HFF-Myc (cell line): ENCODE measurements at regions not wholly inside any gene's neighbourhood (a gene's known extent, or its start where the extent isn't known, plus 50 kb on each side); places are given as distances from the start of the nearest gene placed in this dataset.

ENCODE experiments used
- DNase-seq: peaks from one replicate; pipeline ENCODE4 v3.0.0-alpha.2; 2011; ENCODE audit warnings: low read depth; ENCODE audit errors: extremely low read depth
- H3K4me3 ChIP-seq: replicated peaks from 2 replicates; pipeline ENCODE4 v1.5.1; 2011; ENCODE audit warnings: low read depth, mild to moderate bottlenecking, control low read depth, low read length
- CTCF ChIP-seq: IDR thresholded peaks from 2 replicates; pipeline ENCODE4 v1.5.1; 2012; ENCODE audit warnings: mild to moderate bottlenecking, low read depth, low read length, control low read depth; ENCODE audit errors: missing control alignments

- no peak overlapping the region for H3K4me3 ChIP-seq
- TF ChIP-seq CTCF, result no peak
- no peak for DNase-seq
These were observed 165.6 kb downstream of the AREG start for GRCh38 chr4:74610491-74610890.

- no peak overlapping the region for H3K4me3 ChIP-seq
- TF ChIP-seq CTCF, result no peak
- DNase-seq, result no peak
These were observed 167.9 kb downstream of the AREG start for GRCh38 chr4:74612837-74613236.

GRCh38 chr4:74613266-74613665 is 168.3 kb downstream of the AREG start:
- no peak overlapping the region for H3K4me3 ChIP-seq
- DNase-seq, result no peak
- no peak for TF ChIP-seq CTCF

- DNase-seq, result no peak
- H3K4me3 ChIP-seq, result no peak overlapping the region
- no peak for TF ChIP-seq CTCF
These were observed 170.5 kb downstream of the AREG start for GRCh38 chr4:74615411-74615810.

GRCh38 chr4:74618166-74618565 is 173.2 kb downstream of the AREG start:
- no peak for TF ChIP-seq CTCF
- H3K4me3 ChIP-seq, result no peak overlapping the region
- DNase-seq, result no peak

GRCh38 chr4:74618659-74619058 is 173.7 kb downstream of the AREG start:
- no peak for DNase-seq
- H3K4me3 ChIP-seq, result no peak overlapping the region
- no peak for TF ChIP-seq CTCF

- H3K4me3 ChIP-seq, result no peak overlapping the region
- DNase-seq, result no peak
- TF ChIP-seq CTCF, result no peak
These were observed 174.2 kb downstream of the BTC start for GRCh38 chr4:74619931-74620702.
